ENCODE measurements at regions not wholly inside any gene's neighbourhood (a gene's known extent, or its start where the extent isn't known, plus 50 kb on each side); places are given as distances from the start of the nearest gene placed in this dataset.

- no peaks in the 10 kb centered on the region for H3K27me3 ChIP-seq
- H3K9me3 ChIP-seq: no peaks in the 10 kb centered on the region
- peaks cover 4 to 20% (median 10%) of the 10 kb centered on the region in 4 donors for H3K4me1 ChIP-seq
- 52 to 65% (median 58%) methylated on average over 5 to 8 of the region's 8 CpGs for WGBS, 5 donors
- no peak for TF ChIP-seq POLR2A (IDR thresholded peaks at IDR 0.05)
- TF ChIP-seq EP300 (IDR thresholded peaks at IDR 0.05): no peak
- TF ChIP-seq, protein P1, sequence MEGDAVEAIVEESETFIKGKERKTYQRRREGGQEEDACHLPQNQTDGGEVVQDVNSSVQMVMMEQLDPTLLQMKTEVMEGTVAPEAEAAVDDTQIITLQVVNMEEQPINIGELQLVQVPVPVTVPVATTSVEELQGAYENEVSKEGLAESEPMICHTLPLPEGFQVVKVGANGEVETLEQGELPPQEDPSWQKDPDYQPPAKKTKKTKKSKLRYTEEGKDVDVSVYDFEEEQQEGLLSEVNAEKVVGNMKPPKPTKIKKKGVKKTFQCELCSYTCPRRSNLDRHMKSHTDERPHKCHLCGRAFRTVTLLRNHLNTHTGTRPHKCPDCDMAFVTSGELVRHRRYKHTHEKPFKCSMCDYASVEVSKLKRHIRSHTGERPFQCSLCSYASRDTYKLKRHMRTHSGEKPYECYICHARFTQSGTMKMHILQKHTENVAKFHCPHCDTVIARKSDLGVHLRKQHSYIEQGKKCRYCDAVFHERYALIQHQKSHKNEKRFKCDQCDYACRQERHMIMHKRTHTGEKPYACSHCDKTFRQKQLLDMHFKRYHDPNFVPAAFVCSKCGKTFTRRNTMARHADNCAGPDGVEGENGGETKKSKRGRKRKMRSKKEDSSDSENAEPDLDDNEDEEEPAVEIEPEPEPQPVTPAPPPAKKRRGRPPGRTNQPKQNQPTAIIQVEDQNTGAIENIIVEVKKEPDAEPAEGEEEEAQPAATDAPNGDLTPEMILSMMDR (IDR thresholded peaks at IDR 0.05): no peak
- TF ChIP-seq POLR2AphosphoS5 (IDR thresholded peaks at IDR 0.05): no peak
- intact Hi-C loops (cut with DNase I; ENCODE audit: low total_unique reads): no loop called here
- H3K4me3 ChIP-seq: no peak overlapping the region
- no peaks in the 10 kb centered on the region for H3K36me3 ChIP-seq
- peak overlapping the region in 2 of 5 donors; percentile 6 to 25 for H3K27ac ChIP-seq
- peak in 1 of 2 donors; percentile 61 for DNase-seq
Observed at GRCh38 chr2:217617616-217618022, 385.2 kb downstream of the TNS1 start.

DNA sequence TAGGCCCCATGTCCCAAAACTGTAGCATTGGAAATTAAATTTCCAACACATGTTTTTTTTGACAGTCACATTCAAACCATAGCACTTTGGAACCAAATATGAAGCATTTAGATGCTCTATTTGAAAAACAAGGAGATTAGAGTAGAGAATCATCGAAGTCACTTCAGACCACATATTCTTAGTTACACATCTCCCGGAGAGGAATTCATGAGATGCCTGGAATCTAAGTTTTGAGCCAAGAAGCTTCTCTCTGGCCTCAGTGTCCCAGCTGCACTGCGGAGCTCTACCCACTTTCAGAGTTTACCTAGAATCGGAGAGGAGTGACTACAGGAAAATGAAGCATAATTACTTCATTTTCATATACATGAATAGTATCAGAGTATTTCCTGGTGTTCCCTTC lies 385.9 kb downstream of the TNS1 start:
- Histone ChIP-seq H3K36me3 (no peaks in the 10 kb centered on the region), H3K27ac (peak overlapping the region in 1 of 5 donors; percentile 25), H3K27me3 (no peaks in the 10 kb centered on the region), H3K4me1 (peaks cover 3 to 13% (median 6%) of the 10 kb centered on the region in 4 donors), H3K4me3 (no peak overlapping the region), H3K9me3 (no peaks in the 10 kb centered on the region)
- WGBS, 5 donors: 67 to 79% (median 74%) methylated on average over 4 of the region's 4 CpGs
- DNase-seq: no peak
- intact Hi-C loops (cut with DNase I; ENCODE audit: low total_unique reads): no loop called here
- TF ChIP-seq POLR2A (IDR thresholded peaks at IDR 0.05): no peak
- no peak for TF ChIP-seq EP300 (IDR thresholded peaks at IDR 0.05)
- TF ChIP-seq, protein P1 (IDR thresholded peaks at IDR 0.05): no peak
- TF ChIP-seq POLR2AphosphoS5 (IDR thresholded peaks at IDR 0.05): no peak

- Histone ChIP-seq H3K27me3 (no peaks in the 10 kb centered on the region), H3K36me3 (no peaks in the 10 kb centered on the region), H3K4me3 (no peak overlapping the region), H3K9me3 (no peaks in the 10 kb centered on the region), H3K4me1 (peaks cover 0 to 10% (median 7%) of the 10 kb centered on the region in 4 donors), H3K27ac (no peak overlapping the region)
- intact Hi-C loops (cut with DNase I; ENCODE audit: low total_unique reads): no loop called here
- 88 to 100% (median 97%) methylated on average over 1 of the region's 1 CpG for WGBS, 5 donors
- no peak for DNase-seq
- no peak for TF ChIP-seq POLR2A (IDR thresholded peaks at IDR 0.05)
- TF ChIP-seq EP300 (IDR thresholded peaks at IDR 0.05): no peak
- TF ChIP-seq POLR2AphosphoS5 (IDR thresholded peaks at IDR 0.05): no peak
Observed at GRCh38 chr2:217615171-217615570, 387.6 kb downstream of the TNS1 start.

DNA sequence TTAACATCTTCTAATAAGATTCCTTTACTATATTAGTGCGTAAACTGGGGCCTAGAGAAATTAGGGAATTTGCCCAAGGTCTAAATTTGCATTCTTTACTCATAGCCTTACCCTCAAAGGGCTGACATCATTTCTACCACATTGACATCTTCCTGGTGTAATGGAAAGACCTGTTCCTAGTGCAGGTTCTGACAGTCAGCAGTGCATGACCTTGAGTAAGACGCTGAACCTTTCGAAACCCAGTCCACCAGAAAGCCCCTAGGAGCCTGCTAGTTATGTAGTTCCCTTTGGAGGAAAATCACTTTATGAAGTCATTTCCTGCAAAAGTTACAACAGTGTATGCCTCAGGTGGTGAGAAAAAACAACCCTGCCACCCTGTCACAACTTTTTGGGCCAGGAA lies 388.3 kb downstream of the TNS1 start:
- Histone ChIP-seq H3K9me3 (no peaks in the 10 kb centered on the region), H3K27ac (no peak overlapping the region), H3K27me3 (no peaks in the 10 kb centered on the region), H3K4me3 (no peak overlapping the region), H3K36me3 (no peaks in the 10 kb centered on the region), H3K4me1 (peaks cover 0 to 10% (median 7%) of the 10 kb centered on the region in 4 donors)
- WGBS, 5 donors: 69 to 91% (median 85%) methylated on average over 3 of the region's 3 CpGs
- intact Hi-C loops (cut with DNase I; ENCODE audit: low total_unique reads): no loop called here
- TF ChIP-seq POLR2A (IDR thresholded peaks at IDR 0.05) (no peak), POLR2AphosphoS5 (IDR thresholded peaks at IDR 0.05) (no peak), EP300 (IDR thresholded peaks at IDR 0.05) (no peak)
- TF ChIP-seq, protein P1 (IDR thresholded peaks at IDR 0.05): no peak
- no peak for DNase-seq

DNA sequence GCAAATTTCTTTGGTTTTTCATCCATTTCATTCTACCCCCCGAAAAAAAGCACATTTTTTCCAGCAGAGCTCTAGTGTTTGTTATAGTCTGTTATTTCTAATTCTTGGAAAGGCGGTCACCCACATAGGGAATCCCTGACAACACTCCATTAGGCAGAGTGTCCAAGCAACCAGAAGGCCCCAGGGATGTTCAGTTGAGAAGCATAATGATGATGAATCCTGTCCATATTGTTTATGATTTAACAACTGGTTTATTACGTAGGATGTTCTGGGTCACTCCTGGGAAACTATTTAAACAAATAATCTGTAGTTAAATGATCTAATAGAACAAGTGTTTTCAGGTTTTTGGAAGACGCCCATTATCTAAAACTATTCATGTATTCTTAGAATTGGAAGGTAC lies 388.7 kb downstream of the TNS1 start:
- TF ChIP-seq, protein P1 (IDR thresholded peaks at IDR 0.05): no peak
- TF ChIP-seq POLR2AphosphoS5 (IDR thresholded peaks at IDR 0.05) (no peak), POLR2A (IDR thresholded peaks at IDR 0.05) (no peak), EP300 (IDR thresholded peaks at IDR 0.05) (no peak)
- intact Hi-C loops (cut with DNase I; ENCODE audit: low total_unique reads): no loop called here
- Histone ChIP-seq H3K4me3 (no peak overlapping the region), H3K27ac (no peak overlapping the region), H3K9me3 (no peaks in the 10 kb centered on the region), H3K4me1 (peaks cover 0 to 10% (median 7%) of the 10 kb centered on the region in 4 donors), H3K27me3 (no peaks in the 10 kb centered on the region), H3K36me3 (no peaks in the 10 kb centered on the region)
- peak in 1 of 2 donors; percentile 49 for DNase-seq
- 68 to 83% (median 80%) methylated on average over 4 of the region's 4 CpGs for WGBS, 5 donors
